Femur (tissue), 1 donor: ENCODE measurements at regions not wholly inside any gene's neighbourhood (a gene's known extent, or its start where the extent isn't known, plus 50 kb on each side); places are given as distances from the start of the nearest gene placed in this dataset.

ENCODE experiments used
- DNase-seq: peaks from one replicate; pipeline ENCODE4 v3.0.0-alpha.2; 2017

DNA sequence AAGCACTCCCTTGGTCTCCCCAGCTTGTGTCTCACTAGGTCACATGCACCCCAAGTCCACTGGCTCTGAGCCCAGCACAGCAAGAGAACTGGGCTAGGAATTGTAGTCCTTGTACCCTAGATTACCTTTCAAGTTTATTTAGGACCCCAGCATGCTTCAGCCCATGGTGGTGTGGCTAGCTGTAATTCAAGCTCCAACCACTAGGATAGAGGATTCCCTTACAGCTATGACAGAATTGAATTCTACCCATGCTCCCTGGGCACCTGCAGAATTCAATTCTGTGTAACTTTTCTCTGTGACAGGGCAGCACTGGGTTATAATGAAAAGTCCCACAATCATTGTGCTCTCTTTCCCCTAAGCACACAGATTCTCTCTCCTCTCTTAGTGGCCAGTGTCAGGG lies 253.8 kb upstream of the DMD start:
- DNase-seq, result no peak

DNA sequence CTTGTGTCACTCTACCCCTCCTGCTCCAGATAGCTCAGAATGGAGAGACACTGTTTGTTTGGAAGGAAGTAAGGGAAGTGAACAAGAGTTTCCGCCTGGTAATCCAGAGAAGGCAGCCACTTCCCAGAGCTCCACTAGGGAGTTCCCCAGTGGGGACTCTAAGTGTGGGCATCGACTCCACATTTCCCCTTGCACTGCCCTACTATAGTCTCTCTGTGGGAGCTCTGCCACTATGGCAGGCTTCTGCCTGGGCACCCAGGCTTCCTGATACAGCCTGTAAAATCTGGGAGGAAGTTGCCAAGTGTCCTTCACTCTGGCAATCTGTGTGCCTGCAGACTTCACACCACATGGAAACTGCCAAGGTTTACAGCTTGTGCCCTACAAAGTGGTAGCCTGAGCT lies 245.8 kb upstream of the DMD start:
- DNase-seq, result no peak

DNA sequence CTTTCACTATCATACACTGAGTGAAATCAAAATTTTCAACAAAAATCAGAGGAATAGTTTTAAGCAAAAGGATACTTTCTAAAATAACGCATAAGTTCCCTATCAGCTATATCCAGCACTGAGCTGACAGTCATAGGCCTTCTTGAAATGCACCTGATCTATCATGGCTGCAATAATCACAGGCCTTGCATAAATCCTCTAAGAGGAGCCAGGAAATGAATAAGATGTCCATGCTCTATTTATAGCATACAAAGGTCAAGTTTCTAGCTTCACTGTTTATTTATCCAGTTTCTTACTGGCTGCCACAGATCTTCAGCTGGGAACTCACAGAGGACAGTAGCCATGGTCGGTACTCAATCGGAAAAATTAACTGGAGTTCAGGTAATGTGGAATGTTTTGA lies 235.9 kb upstream of the DMD start:
- no peak for DNase-seq

DNA sequence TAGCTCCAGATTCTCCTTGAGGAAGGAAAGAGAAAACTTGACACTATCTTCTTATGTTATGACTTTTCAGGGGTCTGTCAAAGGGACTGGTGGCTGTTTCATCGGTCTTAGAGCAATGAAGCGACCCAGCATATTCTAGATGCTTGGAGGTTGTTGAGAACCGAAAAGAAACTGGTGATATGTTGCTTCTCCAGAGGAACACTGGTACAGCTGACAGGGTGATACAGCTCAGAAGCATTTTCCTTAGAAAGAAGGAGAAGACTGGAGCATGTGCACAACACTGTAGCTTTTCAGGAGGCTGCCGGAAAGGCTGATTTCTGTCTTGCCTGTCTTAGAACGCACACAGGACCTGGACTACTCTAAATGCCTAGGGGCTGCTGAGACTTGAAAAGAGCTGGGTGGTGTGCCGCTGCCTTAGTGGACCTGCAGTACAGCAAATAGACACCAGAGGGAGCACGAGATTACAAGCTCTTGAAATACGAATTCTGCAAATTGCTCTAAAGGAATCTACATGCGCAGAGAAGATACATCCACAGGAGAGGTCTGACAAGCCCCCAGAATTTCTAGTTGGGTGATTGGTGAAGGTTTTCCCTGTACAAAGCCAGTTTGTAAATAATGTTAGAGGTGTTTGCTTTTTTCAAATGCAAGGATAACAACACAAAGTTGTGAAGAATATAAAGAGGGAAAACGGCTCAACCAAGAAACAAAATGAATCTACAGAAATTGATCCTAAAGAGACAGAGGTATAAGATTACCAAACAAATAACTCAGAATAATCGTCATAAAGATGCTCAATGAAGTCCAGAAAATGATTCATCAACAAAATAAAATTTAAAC lies 223.1 kb upstream of the DMD start:
- peak; percentile 55 for DNase-seq

DNA sequence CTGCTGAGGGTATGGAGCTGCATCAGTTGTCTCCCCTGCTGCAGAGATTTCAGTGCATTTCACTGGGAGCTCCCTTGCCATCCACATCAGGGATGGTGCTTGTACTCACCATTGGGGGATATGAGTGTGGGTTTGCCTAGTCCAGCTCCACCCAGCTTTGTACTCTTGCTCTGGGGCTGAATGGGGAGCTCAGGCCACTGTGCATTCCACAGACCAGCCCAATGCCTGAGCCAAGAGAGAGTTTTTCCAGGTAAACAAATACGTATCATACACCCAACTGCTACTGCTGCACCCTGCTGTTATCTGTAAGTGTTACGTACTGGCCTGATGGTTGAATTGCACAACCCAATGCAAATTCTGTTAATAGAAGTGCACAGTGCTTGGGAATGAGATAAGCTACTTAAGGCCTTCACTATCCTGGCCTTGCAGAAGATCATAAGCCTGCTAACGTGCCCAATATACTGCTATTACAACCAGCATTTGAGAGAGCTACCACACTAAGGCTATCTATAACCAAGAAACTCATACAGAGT lies 205.0 kb upstream of the DMD start:
- no peak for DNase-seq

DNA sequence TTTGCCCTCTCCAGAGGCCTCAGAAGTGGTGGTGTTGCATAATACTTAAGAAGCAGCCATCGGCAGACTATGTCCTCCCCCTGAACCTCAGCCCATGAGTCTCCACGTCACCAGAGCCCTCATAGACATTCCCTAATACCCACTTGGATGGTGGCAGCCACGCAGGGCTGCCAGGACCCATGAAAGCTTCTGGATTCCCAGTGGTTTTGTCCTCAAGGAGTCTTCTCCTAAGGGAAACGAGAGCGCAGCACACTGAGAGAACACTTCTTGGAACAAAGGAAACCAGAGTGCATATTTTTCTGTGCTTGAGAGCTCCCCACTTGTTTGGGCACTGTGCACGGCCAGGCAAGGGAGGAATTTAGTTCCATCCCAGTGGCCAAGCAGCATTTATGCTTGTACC lies 204.1 kb upstream of the DMD start:
- DNase-seq, result no peak

DNA sequence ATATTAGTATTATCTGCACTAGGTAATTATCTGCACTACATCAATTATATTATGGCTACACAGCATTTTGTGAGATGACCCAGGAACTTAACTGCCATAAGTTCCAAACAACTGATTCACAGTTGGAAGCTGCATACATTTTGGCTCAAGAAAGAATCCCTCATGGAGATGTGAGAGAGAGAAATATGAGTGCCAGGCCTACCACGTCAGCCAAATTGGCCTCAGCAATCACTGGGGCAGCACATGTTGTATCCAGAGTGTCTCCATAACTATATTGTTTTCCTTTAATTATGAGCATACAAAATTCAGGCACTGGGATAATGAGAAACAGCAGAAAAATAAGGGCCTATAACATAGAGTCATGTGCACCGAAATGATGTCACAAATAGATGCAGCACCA lies 174.2 kb upstream of the DMD start:
- DNase-seq, result no peak

DNA sequence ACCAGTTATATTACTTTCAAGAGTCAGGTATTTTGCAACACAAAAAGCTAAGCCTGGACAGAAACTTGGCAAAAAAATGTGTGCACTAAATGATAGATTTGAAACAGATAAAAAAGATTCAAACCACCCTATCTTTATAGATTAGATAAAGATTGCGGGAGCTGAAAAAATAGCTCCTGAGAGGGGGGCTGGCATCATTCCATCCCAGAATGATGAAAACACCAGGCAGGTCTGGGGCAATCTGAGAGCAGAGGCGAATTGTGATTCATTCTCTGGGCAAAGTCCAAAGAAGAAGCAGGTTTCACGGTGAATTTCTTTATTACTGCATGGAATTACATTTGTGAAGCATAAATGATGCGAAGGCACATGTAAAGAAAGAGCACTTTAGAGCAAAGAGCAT lies 168.5 kb upstream of the DMD start:
- DNase-seq, result no peak

DNA sequence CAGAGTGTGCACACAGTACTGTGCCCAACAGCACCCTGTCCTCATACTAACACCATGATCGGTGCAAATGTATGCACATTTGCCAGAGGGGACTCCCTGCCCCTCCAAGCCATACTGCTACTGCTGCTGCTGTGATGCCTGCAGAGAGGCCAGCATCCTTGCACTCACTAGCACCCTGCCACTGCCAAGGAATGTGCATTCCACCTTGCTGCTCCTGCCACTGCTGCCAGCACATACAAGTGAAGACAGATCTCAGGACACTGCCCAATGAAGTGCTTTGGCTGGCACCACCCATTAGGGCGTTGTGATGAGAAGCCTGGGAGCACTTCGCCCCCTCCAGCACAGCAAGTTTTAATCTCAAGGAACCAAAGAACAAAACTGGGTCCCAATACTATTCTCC lies 146.3 kb upstream of the DMD start:
- no peak for DNase-seq

DNA sequence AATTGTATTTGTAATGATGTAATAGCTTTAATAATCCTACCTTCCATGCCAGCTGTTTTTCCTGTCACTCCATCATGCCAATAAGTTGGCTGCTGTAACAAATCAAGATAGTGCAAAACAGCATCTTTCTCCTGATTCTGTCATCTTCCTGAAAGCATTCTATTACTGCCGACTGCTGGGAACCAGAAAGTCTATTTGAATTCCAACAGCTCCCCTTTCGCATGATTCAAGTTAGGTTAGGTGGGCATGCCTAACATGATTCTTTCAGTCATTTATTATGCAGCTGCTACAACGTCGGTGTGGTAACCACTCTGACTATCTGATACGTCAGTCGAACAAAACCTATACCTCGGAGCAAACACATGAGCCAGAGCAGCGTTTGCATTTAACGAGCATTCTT lies 127.9 kb upstream of the DMD start:
- peak; percentile 17 for DNase-seq

DNA sequence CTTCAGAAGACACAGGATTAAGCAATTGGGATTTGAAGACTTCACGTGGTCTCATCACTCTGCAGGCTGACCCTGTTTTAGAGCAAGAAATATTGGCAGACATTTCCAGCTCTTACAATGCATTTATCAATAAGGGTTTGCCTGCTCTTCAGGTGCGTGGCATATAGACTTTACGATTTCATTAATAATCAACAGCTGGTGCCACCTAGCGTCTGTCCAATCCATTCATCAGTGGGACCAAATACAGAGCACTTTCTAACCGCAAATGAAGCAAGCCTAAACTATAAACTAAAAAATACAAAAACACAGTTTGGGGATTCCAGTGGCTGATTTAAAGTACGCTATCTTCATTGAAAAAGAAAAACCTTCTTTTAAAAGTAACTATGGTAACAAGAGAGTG lies 125.4 kb upstream of the DMD start:
- peak; percentile 16 for DNase-seq

DNA sequence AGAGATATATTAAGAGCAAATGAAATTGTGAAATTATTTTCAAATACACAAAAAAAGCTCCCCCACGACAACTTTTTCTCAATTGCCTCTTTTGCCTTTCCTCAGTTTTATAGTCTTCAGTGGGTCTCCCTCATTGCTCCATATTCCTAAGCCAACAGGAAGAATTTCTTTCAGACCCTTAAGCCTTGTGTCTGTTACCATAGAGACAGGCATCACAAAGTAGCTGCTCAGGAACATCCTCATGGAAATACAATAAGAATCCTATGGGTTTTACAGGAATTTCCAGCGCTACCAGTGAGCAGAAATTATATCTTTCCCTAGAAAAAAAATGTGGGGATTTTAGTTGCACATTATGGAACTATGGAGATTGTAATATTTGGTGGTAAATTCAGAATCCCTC lies 121.9 kb upstream of the DMD start:
- no peak for DNase-seq

DNA sequence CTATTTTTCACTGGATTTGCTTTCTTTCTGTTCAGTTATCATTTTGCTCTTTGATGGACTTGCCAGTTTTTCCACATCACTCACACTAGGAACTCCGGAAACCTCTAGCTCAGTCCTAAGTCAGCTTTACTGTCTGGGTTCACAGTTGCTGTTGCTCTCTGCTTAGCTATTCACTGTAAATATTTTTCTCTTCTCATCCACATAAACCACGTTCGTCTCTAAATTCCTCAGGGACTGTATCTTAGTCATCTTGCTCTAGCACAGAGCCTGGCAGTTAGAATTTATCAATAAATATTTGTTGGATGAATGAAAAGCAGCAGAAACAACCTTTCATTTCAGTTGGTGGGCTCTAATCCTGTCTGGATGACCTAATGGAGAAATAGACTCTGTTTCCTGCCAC lies 119.4 kb upstream of the DMD start:
- no peak for DNase-seq

DNA sequence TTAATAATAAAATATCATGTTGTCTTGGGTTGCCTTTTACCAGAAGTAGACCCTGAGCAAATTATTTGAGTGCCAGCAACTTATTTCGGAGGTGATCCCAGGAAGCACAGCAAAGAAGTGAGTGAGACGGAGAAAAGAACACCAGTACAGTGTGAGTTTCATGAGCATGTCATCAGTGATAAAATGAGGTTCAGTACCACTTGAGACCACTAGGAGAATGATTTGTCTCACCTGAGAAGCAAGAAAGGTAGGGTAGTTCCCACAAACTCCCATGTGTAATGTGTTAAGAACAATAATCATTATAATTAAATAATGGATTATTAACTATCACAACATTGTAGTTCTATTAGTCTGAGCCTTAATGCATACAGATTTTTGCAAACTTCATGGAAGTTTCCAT lies 112.8 kb upstream of the DMD start:
- DNase-seq, result no peak

DNA sequence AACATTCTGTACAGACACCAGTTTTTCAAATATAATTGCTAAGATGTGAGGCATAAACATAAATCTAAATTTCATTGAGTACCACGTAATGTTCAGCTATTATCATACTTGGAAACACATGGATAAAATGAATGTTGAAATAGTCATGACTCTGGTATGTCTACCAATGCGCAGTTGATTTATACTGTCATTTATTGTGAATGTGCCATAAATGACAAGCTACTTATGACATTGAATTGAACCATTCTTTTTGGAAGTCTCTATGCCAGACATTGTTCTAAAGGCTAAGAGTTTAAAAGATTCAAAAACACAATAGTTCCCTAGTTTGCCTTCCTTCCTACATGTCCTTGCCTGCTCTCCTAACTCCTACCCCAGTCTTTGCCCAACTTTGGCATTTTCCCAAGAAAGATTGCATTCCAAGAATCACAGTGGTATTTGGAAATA lies 96.6 kb upstream of the DMD start:
- no peak for DNase-seq

DNA sequence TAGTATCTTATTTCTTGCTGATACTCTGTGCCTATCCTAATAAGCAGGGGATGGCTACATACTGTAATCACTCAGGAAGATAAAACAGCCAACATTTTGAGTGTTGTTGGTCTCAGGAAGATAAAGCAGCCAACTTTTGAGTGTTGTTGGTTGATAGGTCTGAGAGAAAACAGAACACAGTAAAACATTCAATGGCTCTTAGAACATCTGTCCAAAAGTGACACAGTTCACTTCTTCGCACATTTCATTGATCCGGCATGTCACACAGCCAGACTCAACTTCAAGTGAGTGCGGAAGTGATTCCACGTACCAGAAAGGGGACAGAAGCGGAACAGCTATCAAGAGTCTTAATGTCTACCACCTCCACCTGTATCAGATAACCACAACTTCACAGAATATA lies 87.3 kb upstream of the DMD start:
- DNase-seq, result no peak

DNA sequence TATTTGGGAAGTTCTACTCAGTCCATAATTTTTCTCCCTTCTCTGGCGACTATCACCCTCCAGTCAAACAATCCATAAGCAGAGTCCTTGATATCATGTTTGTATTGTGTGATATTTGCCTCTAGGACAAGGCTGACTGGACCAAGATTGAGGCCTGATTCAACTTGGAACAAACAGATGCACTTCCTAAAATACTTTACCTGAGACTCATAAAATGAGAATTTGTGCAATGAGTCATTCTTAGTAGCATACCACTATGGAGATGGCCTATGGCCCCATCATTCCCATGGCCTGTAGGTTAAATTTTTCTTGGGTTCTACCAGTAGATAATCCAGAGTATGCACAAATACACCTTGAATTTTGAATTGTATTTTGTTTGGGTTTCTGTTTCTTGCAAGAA lies 74.2 kb upstream of the DMD start:
- no peak for DNase-seq

DNA sequence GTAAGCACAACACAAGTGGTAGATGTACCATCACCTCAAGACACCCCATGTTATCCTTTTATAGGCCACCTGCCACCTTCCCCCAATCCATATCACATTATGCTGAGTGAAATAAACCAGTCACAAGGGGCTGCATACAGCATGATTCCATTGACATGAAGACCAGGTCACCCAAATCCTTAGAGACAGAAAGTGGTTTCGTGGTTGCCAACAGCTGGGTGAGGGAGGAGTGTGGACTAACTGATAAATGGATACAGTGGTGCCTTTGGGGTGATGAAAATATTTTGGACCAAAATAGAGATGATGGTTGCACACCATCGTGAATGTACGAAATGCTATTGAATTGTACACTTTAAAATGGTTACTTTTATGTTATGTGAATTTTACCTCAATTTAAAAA lies 65.7 kb upstream of the DMD start:
- no peak for DNase-seq

DNA sequence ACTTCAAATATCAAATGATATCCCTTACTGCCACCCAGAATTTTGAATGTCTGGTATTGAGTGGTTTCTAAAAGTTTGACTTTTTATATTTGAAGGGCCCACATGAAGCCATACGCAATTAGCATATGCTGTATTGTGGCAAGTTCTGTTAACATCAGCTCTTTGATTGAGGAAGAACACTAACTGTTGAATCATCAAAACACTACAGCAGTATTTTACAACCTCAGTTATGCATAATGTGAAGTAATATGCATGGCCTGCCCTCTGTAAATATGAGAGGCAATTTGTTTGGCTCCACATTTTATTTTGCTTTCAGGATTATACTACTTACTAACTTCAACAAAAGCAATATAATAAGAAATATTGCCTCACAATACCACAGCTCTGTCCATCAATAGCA lies 62.2 kb upstream of the DMD start:
- DNase-seq, result no peak

DNA sequence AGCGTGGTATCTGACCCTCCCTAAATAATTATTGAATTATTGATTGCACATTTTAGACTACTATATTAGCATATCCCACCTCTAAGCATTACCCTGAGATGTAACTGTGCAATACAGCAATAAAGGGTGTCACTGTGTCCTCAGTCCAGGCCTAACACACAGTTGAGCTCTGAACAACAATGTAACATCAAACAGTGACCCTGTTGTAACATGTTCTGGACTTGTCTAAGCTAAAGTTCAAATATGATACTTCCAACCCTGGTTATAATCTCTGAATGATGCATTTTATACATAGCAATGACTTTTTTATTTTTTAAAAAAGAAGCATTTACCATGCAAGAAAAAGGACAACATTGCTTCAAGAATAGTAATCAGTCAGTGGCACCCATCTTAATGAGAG lies 61.6 kb upstream of the DMD start:
- DNase-seq, result no peak
